Urinary bladder (tissue), 3 donors: ENCODE measurements at regions not wholly inside any gene's neighbourhood (a gene's known extent, or its start where the extent isn't known, plus 50 kb on each side); places are given as distances from the start of the nearest gene placed in this dataset.

Experiments used
- DNase-seq: peaks from one replicate; pipeline ENCODE4 v3.0.0-alpha.2; 2015; ENCODE audit errors: extremely low spot score
- H3K27ac ChIP-seq: one replicate; pipeline ENCODE4 v1.5.1; 2013; ENCODE audit warnings: low read depth, mild to moderate bottlenecking, moderate library complexity
- H3K36me3 ChIP-seq: one replicate; pipeline ENCODE4 v1.6.1; 2013; ENCODE audit warnings: mild to moderate bottlenecking, moderate library complexity; ENCODE audit not compliant: insufficient read depth
- H3K4me1 ChIP-seq: one replicate; pipeline ENCODE4 v1.6.1; 2013; ENCODE audit warnings: mild to moderate bottlenecking, moderate library complexity; ENCODE audit not compliant: insufficient read depth
- H3K4me3 ChIP-seq: one replicate; pipeline ENCODE4 v1.5.1; 2013; ENCODE audit warnings: low read depth, low read length
- WGBS: extraction: QIAGEN DNeasy Blood & Tissue Kit; methylation state at CpG from one replicate; pipeline ENCODE4 v1.1.7; 2013; 5-methylcytosine and 5-hydroxymethylcytosine counted together
- donor health status: healthy with polysubstance abuse.
- donor health status: healthy.

GRCh38 chr9:99682378-99682777 is 139.3 kb upstream of the NR4A3 start:
- H3K36me3 ChIP-seq, result no peaks in the 10 kb centered on the region
- H3K4me1 ChIP-seq, result no peaks in the 10 kb centered on the region
- H3K4me3 ChIP-seq, result no peak overlapping the region
- no peak for DNase-seq
- 95% methylated on average over 1 of the region's 1 CpG for WGBS
- H3K27ac ChIP-seq, result no peak overlapping the region

GRCh38 chr9:99682870-99683269 is 138.8 kb upstream of the NR4A3 start:
- no peak overlapping the region for H3K4me3 ChIP-seq
- H3K36me3 ChIP-seq, result no peaks in the 10 kb centered on the region
- DNase-seq, result no peak
- no peaks in the 10 kb centered on the region for H3K4me1 ChIP-seq
- H3K27ac ChIP-seq, result no peak overlapping the region
- 61% methylated on average over 2 of the region's 2 CpGs for WGBS

- WGBS, result 49% methylated on average over 4 of the region's 4 CpGs
- no peaks in the 10 kb centered on the region for H3K4me1 ChIP-seq
- H3K27ac ChIP-seq, result no peak overlapping the region
- no peak overlapping the region for H3K4me3 ChIP-seq
- H3K36me3 ChIP-seq, result no peaks in the 10 kb centered on the region
- DNase-seq, result no peak
These were observed 131.1 kb upstream of the NR4A3 start for GRCh38 chr9:99690573-99690972.

- H3K4me1 ChIP-seq, result no peaks in the 10 kb centered on the region
- DNase-seq, result no peak
- no peaks in the 10 kb centered on the region for H3K36me3 ChIP-seq
- no peak overlapping the region for H3K27ac ChIP-seq
- 74% methylated on average over 3 of the region's 3 CpGs for WGBS
- no peak overlapping the region for H3K4me3 ChIP-seq
These were observed 127.8 kb upstream of the NR4A3 start for GRCh38 chr9:99693888-99694287.

GRCh38 chr9:99694393-99694792 is 127.3 kb upstream of the NR4A3 start:
- H3K36me3 ChIP-seq, result no peaks in the 10 kb centered on the region
- H3K4me3 ChIP-seq, result no peak overlapping the region
- H3K27ac ChIP-seq, result no peak overlapping the region
- H3K4me1 ChIP-seq, result no peaks in the 10 kb centered on the region
- no peak for DNase-seq
- WGBS, result 77% methylated on average over 1 of the region's 1 CpG

GRCh38 chr9:99699396-99699795 is 122.3 kb upstream of the NR4A3 start:
- Histone ChIP-seq H3K27ac (no peak overlapping the region), H3K4me1 (no peaks in the 10 kb centered on the region), H3K4me3 (no peak overlapping the region), H3K36me3 (no peaks in the 10 kb centered on the region)
- DNase-seq, result no peak
- 90% methylated on average over 3 of the region's 3 CpGs for WGBS

GRCh38 chr9:99712214-99712613 is 109.5 kb upstream of the NR4A3 start:
- H3K36me3 ChIP-seq, result no peaks in the 10 kb centered on the region
- H3K4me3 ChIP-seq, result no peak overlapping the region
- no peak overlapping the region for H3K27ac ChIP-seq
- DNase-seq, result no peak
- no peaks in the 10 kb centered on the region for H3K4me1 ChIP-seq

GRCh38 chr9:99713838-99714306 is 107.8 kb upstream of the NR4A3 start:
- H3K27ac ChIP-seq, result no peak overlapping the region
- no peak overlapping the region for H3K4me3 ChIP-seq
- WGBS, result 90% methylated on average over 3 of the region's 3 CpGs
- no peak for DNase-seq
- H3K36me3 ChIP-seq, result no peaks in the 10 kb centered on the region
- H3K4me1 ChIP-seq, result no peaks in the 10 kb centered on the region

- Histone ChIP-seq H3K4me1 (no peaks in the 10 kb centered on the region), H3K27ac (no peak overlapping the region), H3K4me3 (no peak overlapping the region), H3K36me3 (no peaks in the 10 kb centered on the region)
- DNase-seq, result no peak
These were observed 103.1 kb upstream of the NR4A3 start for GRCh38 chr9:99718631-99719030.

GRCh38 chr9:99720455-99721050 is 101.1 kb upstream of the NR4A3 start:
- WGBS, result 51% methylated on average over 1 of the region's 1 CpG
- Histone ChIP-seq H3K27ac (no peak overlapping the region), H3K4me3 (no peak overlapping the region), H3K36me3 (no peaks in the 10 kb centered on the region), H3K4me1 (no peaks in the 10 kb centered on the region)
- DNase-seq, result no peak

- DNase-seq, result no peak
- H3K36me3 ChIP-seq, result no peaks in the 10 kb centered on the region
- H3K4me1 ChIP-seq, result no peaks in the 10 kb centered on the region
- no peak overlapping the region for H3K27ac ChIP-seq
- 37% methylated on average over 2 of the region's 2 CpGs for WGBS
- no peak overlapping the region for H3K4me3 ChIP-seq
These were observed 99.8 kb upstream of the NR4A3 start for GRCh38 chr9:99721898-99722297.

GRCh38 chr9:99722877-99723276 is 98.8 kb upstream of the NR4A3 start:
- Histone ChIP-seq H3K27ac (no peak overlapping the region), H3K4me3 (no peak overlapping the region)
- 47% methylated on average over 2 of the region's 2 CpGs for WGBS

GRCh38 chr9:99724640-99725039 is 97.0 kb upstream of the NR4A3 start:
- no peak overlapping the region for H3K27ac ChIP-seq
- no peaks in the 10 kb centered on the region for H3K4me1 ChIP-seq
- H3K36me3 ChIP-seq, result no peaks in the 10 kb centered on the region
- H3K4me3 ChIP-seq, result no peak overlapping the region
- no peak for DNase-seq

More at GRCh38 chr9:99722877-99723276, 98.8 kb upstream of the NR4A3 start:
- Histone ChIP-seq H3K36me3 (no peaks in the 10 kb centered on the region), H3K4me1 (no peaks in the 10 kb centered on the region)
- no peak for DNase-seq

GRCh38 chr9:99725852-99726251 is 95.8 kb upstream of the NR4A3 start:
- DNase-seq, result no peak

GRCh38 chr9:99726758-99727157 is 94.9 kb upstream of the NR4A3 start:
- H3K4me3 ChIP-seq, result no peak overlapping the region
- no peak overlapping the region for H3K27ac ChIP-seq
- no peaks in the 10 kb centered on the region for H3K36me3 ChIP-seq
- DNase-seq, result no peak
- no peaks in the 10 kb centered on the region for H3K4me1 ChIP-seq

More at GRCh38 chr9:99725852-99726251, 95.8 kb upstream of the NR4A3 start:
- Histone ChIP-seq H3K36me3 (no peaks in the 10 kb centered on the region), H3K27ac (no peak overlapping the region), H3K4me1 (no peaks in the 10 kb centered on the region), H3K4me3 (no peak overlapping the region)
